ENCODE measurements at regions not wholly inside any gene's neighbourhood (a gene's known extent, or its start where the extent isn't known, plus 50 kb on each side); places are given as distances from the start of the nearest gene placed in this dataset.

- no peak for TF ChIP-seq CTCF (conservative IDR thresholded peaks at IDR 0.05 in 1 of 2, IDR thresholded peaks at IDR 0.05 in 1 of 2; ENCODE audit: extremely low read depth in 1 of 2, insufficient read depth in 1 of 2, low read depth in 1 of 2, low read length in 2 of 2)
- TF ChIP-seq EZH2 (IDR thresholded peaks at IDR 0.05; ENCODE audit: borderline replicate concordance, low read length), result no peak
These were observed 128.9 kb upstream of the PROKR2 start for GRCh38 chr20:5445611-5446010.
